Right ventricle myocardium superior (tissue), 1 donor: ENCODE measurements at regions not wholly inside any gene's neighbourhood (a gene's known extent, or its start where the extent isn't known, plus 50 kb on each side); places are given as distances from the start of the nearest gene placed in this dataset.

Experiments
- ATAC-seq: fragments of 200-7000 bp; cut with Tn5 transposase; one replicate; pipeline ENCODE4 v1.9.1; 2020; ENCODE audit warnings: mild to moderate bottlenecking; ENCODE audit not compliant: poor library complexity
- DNase-seq: peaks from one replicate; pipeline ENCODE4 v3.0.0-alpha.2; 2020
- intact Hi-C: fragments of 100-400 bp; cut with DNase I; formaldehyde crosslinking; loops from one replicate; pipeline ENCODE4 v1.11.2; 2022
- donor health status: DM: no; HTN: yes; CAD: no; lungs with severe emphysema.

DNA sequence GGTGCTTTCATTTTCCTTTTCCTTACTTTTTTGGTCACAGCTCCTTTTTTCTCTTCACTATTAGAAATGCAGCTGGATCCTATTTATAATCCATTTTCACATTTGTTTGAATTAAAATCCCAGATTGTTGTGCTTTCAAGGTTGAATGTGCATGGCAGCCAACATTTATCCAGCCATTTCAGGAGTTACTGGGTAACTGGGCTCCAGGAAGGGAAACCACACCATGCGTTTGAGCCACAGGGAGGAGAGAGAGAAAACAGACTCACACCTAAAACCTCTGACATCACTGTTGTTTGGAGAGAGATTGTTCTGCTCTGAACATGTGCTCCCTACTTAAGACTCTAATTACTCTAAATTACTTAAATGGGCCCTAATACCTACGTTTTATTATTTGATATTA lies 173.4 kb downstream of the BMP2 start:
- ATAC-seq (no peak), DNase-seq (no peak)
- intact Hi-C loops: no loop called here

- intact Hi-C loops: no loop called here
- no peak for ATAC-seq
- DNase-seq: no peak
Observed at GRCh38 chr20:6941571-6941970, 174.1 kb downstream of the BMP2 start.

- no peak for ATAC-seq
- DNase-seq: no peak
- intact Hi-C loops: no loop called here
Observed at GRCh38 chr20:6942266-6942665, 174.8 kb downstream of the BMP2 start.

DNA sequence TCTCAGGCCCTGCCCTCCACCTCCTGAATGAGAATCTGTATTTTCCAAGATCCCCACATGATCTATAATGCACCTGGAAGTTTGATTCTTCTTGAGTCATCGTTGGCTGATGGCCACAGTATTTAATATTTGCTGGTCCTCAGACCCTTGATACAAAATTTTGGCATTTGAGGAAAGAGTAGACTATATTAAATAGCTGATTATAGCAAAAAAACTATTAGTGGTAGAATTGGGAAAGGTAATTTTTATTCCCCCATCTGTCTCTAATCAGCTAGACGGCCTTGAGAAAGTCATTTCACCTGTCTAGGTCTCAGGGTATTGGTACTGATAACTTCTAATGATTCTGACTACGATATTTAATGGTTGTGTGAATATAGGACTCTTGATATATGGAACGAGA lies 176.8 kb downstream of the BMP2 start:
- ATAC-seq (no peak), DNase-seq (no peak)
- intact Hi-C loops: no loop called here

DNA sequence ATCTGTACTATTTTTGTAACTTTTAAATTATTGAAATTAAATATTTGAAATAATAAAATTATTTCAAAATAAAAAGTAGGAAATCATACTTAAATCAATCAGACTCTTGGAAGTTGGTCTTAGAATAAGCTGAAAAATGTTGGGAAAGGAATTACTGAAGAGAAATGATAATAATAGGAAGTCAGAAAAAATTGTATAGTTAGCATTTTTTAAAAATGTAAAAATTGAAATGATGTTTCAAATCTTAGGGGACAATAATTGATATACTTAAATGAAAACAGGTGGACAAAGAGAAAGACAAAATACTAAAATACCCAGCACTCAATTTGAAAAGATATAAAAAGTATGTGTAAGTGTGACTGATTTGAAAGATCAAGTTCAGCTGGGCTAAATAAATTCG lies 186.1 kb downstream of the BMP2 start:
- ATAC-seq (no peak), DNase-seq (no peak)
- intact Hi-C loops: no loop called here

- DNase-seq: no peak
- intact Hi-C loops: no loop called here
- no peak for ATAC-seq
Observed at GRCh38 chr20:6954219-6954618, 186.7 kb downstream of the BMP2 start.

DNA sequence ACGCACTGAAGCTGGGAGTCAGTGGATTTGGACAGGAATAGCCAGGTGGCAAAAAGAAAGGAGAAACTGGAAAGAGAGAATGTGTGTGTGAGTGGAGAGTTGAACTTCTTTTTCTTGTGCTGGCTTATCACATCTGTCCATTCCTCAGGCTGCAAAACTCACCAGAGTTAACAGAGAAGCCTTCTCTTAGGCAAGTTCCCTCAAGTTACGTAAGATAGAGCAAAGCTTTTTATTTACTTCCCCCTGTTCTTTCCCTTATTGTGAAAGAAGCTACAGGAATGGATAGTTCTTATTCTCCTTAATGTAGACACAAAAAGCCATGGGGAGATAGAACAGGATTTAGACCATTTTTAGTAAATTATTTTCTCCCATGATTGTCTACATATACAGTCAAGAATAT lies 188.6 kb downstream of the BMP2 start:
- ATAC-seq (no peak), DNase-seq (no peak)
- intact Hi-C loops: no loop called here

- ATAC-seq: no peak
- intact Hi-C loops: no loop called here
- DNase-seq: no peak
Observed at GRCh38 chr20:6956574-6956973, 189.1 kb downstream of the BMP2 start.

GRCh38 chr20:6959900-6960312 lies 192.4 kb downstream of the BMP2 start:
- no peak for ATAC-seq
- intact Hi-C loops: no loop called here
- DNase-seq: no peak

- intact Hi-C loops: no loop called here
- no peak for ATAC-seq
- no peak for DNase-seq
Observed at GRCh38 chr20:6966721-6967120, 199.2 kb downstream of the BMP2 start.

DNA sequence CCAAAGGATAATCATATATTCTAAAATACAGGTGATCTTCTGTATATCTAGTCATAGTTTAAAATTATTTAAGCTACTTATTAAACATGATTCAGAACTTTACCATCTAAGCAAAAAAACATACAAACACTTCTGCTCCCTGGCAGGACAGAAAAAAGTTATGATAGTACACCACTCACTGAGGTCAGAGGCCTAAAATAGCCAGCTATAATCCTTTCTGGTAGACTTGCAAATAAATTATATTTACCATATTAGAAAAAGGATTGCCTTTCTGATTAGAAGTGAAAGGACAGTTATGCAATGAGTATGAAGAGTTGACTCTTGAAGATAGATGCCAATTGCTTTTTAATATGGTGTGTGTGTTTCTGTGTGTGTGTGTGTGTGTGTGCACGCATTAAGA lies 207.4 kb downstream of the BMP2 start:
- intact Hi-C loops: no loop called here
- DNase-seq: no peak
- no peak for ATAC-seq

DNA sequence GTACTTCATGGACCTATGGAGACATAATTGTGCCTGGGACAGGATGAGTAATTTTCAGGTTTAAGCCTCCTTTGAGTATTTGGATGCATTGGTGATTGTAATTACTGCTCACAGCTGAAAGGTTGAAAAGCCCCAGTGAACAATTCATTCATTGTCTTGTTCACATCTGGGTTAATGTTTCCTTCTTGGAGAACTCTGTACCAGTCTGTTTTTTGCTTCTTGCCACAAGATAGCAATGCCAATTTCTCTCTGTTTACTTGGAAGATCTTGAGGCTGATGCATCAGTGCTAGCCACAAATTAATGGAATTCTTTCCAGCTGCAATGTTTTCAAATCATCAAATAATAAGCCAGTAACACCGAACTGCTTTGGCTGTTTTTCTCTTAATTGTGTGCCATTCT lies 207.8 kb downstream of the BMP2 start:
- ATAC-seq: no peak
- intact Hi-C loops: no loop called here
- DNase-seq: no peak

DNA sequence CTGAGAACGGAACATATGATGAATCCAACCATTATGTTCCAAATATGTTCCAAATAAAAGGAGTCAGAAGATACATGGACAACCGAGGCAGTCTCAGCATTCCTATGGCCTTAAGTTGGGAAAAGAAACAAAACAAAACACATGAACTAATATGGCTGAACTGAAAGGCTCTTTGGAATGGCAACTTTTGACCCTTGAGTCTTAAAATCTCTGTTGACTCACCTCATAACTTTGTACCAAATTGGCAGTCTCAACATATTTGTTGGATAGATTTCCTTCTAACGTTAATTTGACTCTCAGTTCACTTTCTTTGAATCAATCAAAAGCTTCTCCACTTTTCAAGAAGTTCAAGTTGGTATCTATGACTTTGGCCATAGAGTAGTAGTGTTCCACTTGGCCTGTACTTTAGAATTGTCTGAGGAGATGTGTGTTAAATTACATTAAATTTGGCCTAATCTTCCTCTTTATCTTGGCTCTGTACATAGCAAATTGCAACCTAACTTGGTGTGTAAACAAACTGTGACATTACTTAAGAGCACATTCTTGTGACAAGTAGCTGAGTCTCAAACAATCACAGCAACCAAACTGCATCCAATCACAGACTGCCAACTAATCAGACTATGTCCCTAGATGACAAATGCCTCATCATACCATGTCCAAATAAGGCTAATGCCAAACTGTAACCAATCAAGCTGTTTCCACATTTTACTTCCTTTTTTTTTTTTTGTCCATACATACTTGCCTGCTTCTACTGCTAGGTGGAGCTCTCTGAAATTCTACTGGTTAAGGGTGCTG lies 208.8 kb downstream of the BMP2 start:
- no peak for ATAC-seq
- intact Hi-C loops: no loop called here
- no peak for DNase-seq

GRCh38 chr20:6979621-6980020 lies 212.1 kb downstream of the BMP2 start:
- no peak for DNase-seq
- intact Hi-C loops: no loop called here
- no peak for ATAC-seq

- no peak for DNase-seq
- intact Hi-C loops: no loop called here
- ATAC-seq: no peak
Observed at GRCh38 chr20:6993011-6993410, 225.5 kb downstream of the BMP2 start.

DNA sequence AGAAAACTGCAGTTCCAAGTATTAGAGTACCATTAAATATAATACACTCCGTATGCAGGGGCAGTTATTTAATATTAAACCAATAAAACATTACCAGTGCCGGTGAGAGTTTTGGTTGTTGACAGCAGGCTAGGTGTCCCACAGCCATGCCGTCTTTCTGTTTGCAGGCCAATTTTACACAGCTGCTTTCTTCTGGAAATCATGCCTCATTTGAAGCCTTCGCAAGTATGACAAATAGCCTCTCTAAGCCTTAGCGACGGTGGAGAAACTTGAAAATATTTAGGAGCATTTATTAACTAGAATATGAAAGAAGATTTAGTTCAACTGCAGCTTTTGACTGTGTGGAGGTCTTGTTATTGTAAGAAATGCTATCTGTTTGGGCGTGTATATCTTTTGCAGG lies 226.0 kb downstream of the BMP2 start:
- intact Hi-C loops: no loop called here
- DNase-seq: no peak
- ATAC-seq: no peak

- DNase-seq: no peak
- no peak for ATAC-seq
- intact Hi-C loops: no loop called here
Observed at GRCh38 chr20:6994452-6994851, 227.0 kb downstream of the BMP2 start.

DNA sequence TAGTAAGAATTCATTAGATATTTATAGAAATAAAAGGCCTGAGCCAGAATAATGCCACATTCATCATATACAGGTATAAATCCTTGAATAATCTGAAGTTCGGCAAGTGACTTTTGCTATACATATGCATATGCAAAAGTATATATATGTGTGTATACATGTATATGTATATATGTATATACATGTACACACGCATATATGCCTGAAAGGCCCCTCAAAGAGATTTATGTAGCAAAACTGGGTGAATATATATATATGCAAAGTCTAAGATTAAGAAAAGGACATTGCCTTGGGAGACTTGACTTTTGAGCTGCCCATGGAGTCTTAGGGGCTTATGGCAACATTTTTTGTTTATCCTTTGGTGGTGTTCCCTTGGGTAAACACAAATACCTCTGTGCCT lies 231.4 kb downstream of the BMP2 start:
- no peak for ATAC-seq
- DNase-seq: no peak
- intact Hi-C loops: no loop called here

DNA sequence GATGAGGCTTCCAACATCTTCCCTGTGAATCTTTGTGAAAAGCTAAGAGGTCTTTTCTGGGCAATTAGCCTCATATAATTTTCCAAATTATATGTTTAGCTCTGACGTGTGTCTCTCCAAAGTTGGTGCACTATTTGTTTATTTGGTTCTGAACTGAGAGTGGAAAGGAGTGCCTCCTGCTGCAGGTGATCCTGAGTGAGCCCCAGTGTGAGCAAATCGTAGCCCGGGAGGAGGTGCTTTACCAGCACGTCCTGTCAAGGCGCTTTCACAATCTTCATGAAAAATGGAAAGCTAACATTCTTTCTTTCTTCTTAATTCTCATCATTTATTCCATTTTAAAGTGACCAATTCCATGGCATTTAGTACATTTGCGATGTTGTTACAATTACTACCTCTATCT lies 231.9 kb downstream of the BMP2 start:
- DNase-seq (no peak), ATAC-seq (no peak)
- intact Hi-C loops: no loop called here

DNA sequence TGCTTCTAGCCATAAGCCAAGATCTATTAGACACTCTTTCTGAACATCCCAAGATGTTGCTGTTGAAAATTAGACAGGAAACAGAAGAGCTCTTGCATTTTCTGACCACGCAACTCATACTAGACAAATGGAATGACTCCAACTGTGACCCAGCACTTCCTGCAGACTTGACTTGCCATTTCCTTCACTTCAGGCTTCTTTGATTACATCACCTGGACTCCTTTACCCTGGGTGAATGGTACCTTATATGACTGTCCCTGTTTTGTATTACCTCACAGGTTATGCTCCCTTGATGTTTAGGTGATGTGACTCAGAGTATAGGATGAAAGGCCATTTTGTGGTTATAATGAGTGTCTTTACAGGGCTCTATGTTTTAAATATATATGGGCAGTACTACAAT lies 236.1 kb downstream of the BMP2 start:
- DNase-seq (no peak), ATAC-seq (no peak)
- intact Hi-C loops: no loop called here

GRCh38 chr20:7004801-7005200 lies 237.3 kb downstream of the BMP2 start:
- intact Hi-C loops: no loop called here
- DNase-seq (no peak), ATAC-seq (no peak)
